ENCODE measurements at regions not wholly inside any gene's neighbourhood (a gene's known extent, or its start where the extent isn't known, plus 50 kb on each side); places are given as distances from the start of the nearest gene placed in this dataset.

- H3K27me3 ChIP-seq (replicated peaks; ENCODE audit: insufficient read depth): no peaks in the 10 kb centered on the region
- H3K36me3 ChIP-seq (ENCODE audit: low read depth): no peaks in the 10 kb centered on the region
- H3F3A ChIP-seq (ENCODE audit: insufficient read depth): no peaks in the 10 kb centered on the region
- H2AFZ ChIP-seq: no peak overlapping the region
- H3K9me3 ChIP-seq (ENCODE audit: low read depth): no peaks in the 10 kb centered on the region
- no peaks in the 10 kb centered on the region for H3K79me2 ChIP-seq (ENCODE audit: insufficient read depth)
- no peak for TF ChIP-seq EZH2phosphoT487 (IDR thresholded peaks at IDR 0.05; ENCODE audit: insufficient read depth, low read depth)
- TF ChIP-seq EZH2 (IDR thresholded peaks at IDR 0.05; ENCODE audit: insufficient read depth, poor library complexity, severe bottlenecking): no peak
- in situ Hi-C loops (cut with MboI): no loop called here
- H3K9me2 ChIP-seq (ENCODE audit: insufficient read depth): no peaks in the 10 kb centered on the region
- H3K27ac ChIP-seq: no peak overlapping the region
- no peak overlapping the region for H3K9ac ChIP-seq
- DNase-seq: no peak
- H3K4me2 ChIP-seq (ENCODE audit: unreplicated experiment): no peak overlapping the region
- 48 to 56% methylated on average over 2 of the region's 2 CpGs for WGBS, 2 experiments (ENCODE audit: low coverage in 1 of 2, low lambda C conversion rate in 2 of 2, missing lambda C conversion rate in 2 of 2)
- H3K4me3 ChIP-seq: no peak overlapping the region
- H3K4me1 ChIP-seq (ENCODE audit: insufficient read depth): no peaks in the 10 kb centered on the region
- H4K20me1 ChIP-seq (ENCODE audit: insufficient read depth): no peaks in the 10 kb centered on the region
These were observed 149.7 kb downstream of the ID4 start for GRCh38 chr6:19986691-19987438.

DNA sequence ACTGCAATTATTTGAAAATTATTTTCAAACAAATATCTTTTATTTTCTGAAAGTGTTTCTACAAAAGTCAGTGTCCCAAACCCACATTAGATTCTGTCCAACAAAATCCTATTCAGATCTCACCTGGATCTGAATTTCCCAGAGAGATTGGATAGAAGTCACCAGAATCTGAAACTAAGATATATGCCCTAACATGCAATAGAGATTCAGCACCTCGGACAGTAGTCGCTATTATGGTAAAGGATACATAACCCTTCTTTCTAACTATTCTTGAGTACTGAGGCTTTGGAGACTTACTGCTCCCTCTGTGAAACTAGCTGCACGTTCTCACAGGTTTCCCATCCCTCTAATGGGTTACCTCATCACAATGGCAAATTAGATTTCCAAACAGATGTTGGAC, 151.4 kb downstream of the ID4 start:
- in situ Hi-C loops (cut with MboI): no loop called here
- no peaks in the 10 kb centered on the region for H3K36me3 ChIP-seq (ENCODE audit: low read depth)
- no peaks in the 10 kb centered on the region for H4K20me1 ChIP-seq (ENCODE audit: insufficient read depth)
- no peaks in the 10 kb centered on the region for H3K4me1 ChIP-seq (ENCODE audit: insufficient read depth)
- H3K27me3 ChIP-seq (replicated peaks; ENCODE audit: insufficient read depth): no peaks in the 10 kb centered on the region
- H3K9me3 ChIP-seq (ENCODE audit: low read depth): no peaks in the 10 kb centered on the region
- no peaks in the 10 kb centered on the region for H3K9me2 ChIP-seq (ENCODE audit: insufficient read depth)
- TF ChIP-seq EZH2phosphoT487 (IDR thresholded peaks at IDR 0.05; ENCODE audit: insufficient read depth, low read depth): no peak
- TF ChIP-seq EZH2 (IDR thresholded peaks at IDR 0.05; ENCODE audit: insufficient read depth, poor library complexity, severe bottlenecking): no peak
- no peak overlapping the region for H3K4me2 ChIP-seq (ENCODE audit: unreplicated experiment)
- no peak overlapping the region for H3K9ac ChIP-seq
- no peaks in the 10 kb centered on the region for H3F3A ChIP-seq (ENCODE audit: insufficient read depth)
- DNase-seq: peak; percentile 52
- no peak overlapping the region for H3K27ac ChIP-seq
- 2% methylated on average over 3 of the region's 3 CpGs for WGBS, 2 experiments (ENCODE audit: low coverage in 1 of 2, low lambda C conversion rate in 2 of 2, missing lambda C conversion rate in 2 of 2)
- no peaks in the 10 kb centered on the region for H3K79me2 ChIP-seq (ENCODE audit: insufficient read depth)
- no peak overlapping the region for H3K4me3 ChIP-seq
- no peak overlapping the region for H2AFZ ChIP-seq

DNA sequence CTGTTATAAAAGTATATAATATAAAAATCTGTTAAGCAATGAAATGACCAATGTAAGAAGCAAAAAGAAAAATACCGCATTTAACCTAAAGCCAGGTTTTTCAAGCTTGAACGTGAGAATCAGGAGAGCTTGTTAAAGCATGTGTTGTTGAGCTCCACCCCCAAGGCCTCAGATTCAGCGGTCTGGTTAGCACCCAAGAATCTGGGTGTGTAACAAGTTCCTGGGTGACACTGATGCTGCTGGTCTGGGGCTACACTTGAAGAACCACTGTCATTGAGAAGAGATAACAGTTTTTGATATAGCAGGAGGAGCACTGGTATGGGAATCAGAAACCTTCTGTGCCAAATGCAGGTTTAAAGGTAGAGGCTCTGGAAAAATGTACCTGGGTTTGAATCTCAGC, 154.0 kb downstream of the ID4 start:
- no peak overlapping the region for H3K4me2 ChIP-seq (ENCODE audit: unreplicated experiment)
- in situ Hi-C loops (cut with MboI): no loop called here

GRCh38 chr6:19994909-19995308, 157.7 kb downstream of the ID4 start:
- no peaks in the 10 kb centered on the region for H3K9me3 ChIP-seq (ENCODE audit: low read depth)
- H2AFZ ChIP-seq: no peak overlapping the region
- no peaks in the 10 kb centered on the region for H3K79me2 ChIP-seq (ENCODE audit: insufficient read depth)
- no peak overlapping the region for H3K4me2 ChIP-seq (ENCODE audit: unreplicated experiment)
- H3F3A ChIP-seq (ENCODE audit: insufficient read depth): no peaks in the 10 kb centered on the region
- H3K9me2 ChIP-seq (ENCODE audit: insufficient read depth): no peaks in the 10 kb centered on the region
- H3K27me3 ChIP-seq (replicated peaks; ENCODE audit: insufficient read depth): no peaks in the 10 kb centered on the region
- H4K20me1 ChIP-seq (ENCODE audit: insufficient read depth): no peaks in the 10 kb centered on the region
- H3K36me3 ChIP-seq (ENCODE audit: low read depth): no peaks in the 10 kb centered on the region
- in situ Hi-C loops (cut with MboI): no loop called here
- TF ChIP-seq EZH2 (IDR thresholded peaks at IDR 0.05; ENCODE audit: insufficient read depth, poor library complexity, severe bottlenecking) (no peak), EZH2phosphoT487 (IDR thresholded peaks at IDR 0.05; ENCODE audit: insufficient read depth, low read depth) (no peak)
- DNase-seq: no peak
- no peak overlapping the region for H3K4me3 ChIP-seq
- no peaks in the 10 kb centered on the region for H3K4me1 ChIP-seq (ENCODE audit: insufficient read depth)
- H3K27ac ChIP-seq: no peak overlapping the region
- no peak overlapping the region for H3K9ac ChIP-seq

More for the DNA sequence above, 154.0 kb downstream of the ID4 start:
- Histone ChIP-seq H3F3A (ENCODE audit: insufficient read depth) (no peaks in the 10 kb centered on the region), H2AFZ (no peak overlapping the region), H3K9ac (no peak overlapping the region), H3K79me2 (ENCODE audit: insufficient read depth) (no peaks in the 10 kb centered on the region), H3K27me3 (replicated peaks; ENCODE audit: insufficient read depth) (no peaks in the 10 kb centered on the region), H4K20me1 (ENCODE audit: insufficient read depth) (no peaks in the 10 kb centered on the region), H3K27ac (no peak overlapping the region), H3K9me3 (ENCODE audit: low read depth) (no peaks in the 10 kb centered on the region), H3K36me3 (ENCODE audit: low read depth) (no peaks in the 10 kb centered on the region), H3K9me2 (ENCODE audit: insufficient read depth) (no peaks in the 10 kb centered on the region), H3K4me1 (ENCODE audit: insufficient read depth) (no peaks in the 10 kb centered on the region), H3K4me3 (no peak overlapping the region)
- no peak for DNase-seq
- TF ChIP-seq EZH2phosphoT487 (IDR thresholded peaks at IDR 0.05; ENCODE audit: insufficient read depth, low read depth): no peak
- TF ChIP-seq EZH2 (IDR thresholded peaks at IDR 0.05; ENCODE audit: insufficient read depth, poor library complexity, severe bottlenecking): no peak
- WGBS, 2 experiments (ENCODE audit: low coverage in 1 of 2, low lambda C conversion rate in 2 of 2, missing lambda C conversion rate in 2 of 2): 35 to 47% methylated on average over 3 of the region's 3 CpGs

Measured in GM23248 (cell line).